ENCODE measurements at regions not wholly inside any gene's neighbourhood (a gene's known extent, or its start where the extent isn't known, plus 50 kb on each side); places are given as distances from the start of the nearest gene placed in this dataset.

DNA sequence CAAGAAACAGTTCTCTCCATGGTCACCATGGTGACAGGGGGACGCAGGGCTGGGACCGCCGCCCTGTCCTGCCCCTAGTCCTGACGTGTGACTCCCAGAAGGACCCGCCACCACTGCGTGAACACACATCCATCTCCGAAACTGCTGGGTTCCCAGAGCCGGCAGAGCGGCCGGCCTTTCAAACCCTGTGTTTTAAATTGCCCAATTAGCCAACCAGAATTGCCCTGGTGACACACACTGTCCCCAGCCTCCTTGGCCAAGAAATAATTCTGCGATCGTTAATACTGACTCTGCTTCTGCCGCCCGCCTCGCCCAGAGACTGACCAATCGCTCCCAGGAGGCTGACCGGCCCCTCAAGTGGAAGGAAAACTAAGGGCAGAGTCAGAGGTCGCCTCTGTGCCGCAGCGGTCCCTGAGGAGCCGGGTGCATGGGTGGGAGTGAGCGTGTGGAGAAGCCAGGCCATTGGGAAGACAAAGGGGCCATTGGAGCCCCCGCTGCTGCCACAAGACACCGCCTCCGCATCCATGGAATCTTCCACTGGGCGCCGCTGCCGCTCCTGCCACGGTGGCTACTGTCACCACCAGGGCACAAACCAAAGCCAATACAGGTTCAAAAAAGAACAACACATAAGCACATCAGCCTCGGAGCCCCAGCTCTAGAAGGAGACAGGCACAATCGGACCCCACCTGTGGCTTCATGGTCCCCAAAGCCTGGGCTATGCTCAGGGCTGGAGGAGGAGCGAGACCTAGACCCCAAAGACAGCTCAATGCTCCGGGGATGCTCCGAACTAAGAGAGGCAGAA lies 273.2 kb downstream of the NPHP4 start:
- TF ChIP-seq POLR2A (IDR thresholded peaks at IDR 0.05): no peak
- TF ChIP-seq, protein P1, sequence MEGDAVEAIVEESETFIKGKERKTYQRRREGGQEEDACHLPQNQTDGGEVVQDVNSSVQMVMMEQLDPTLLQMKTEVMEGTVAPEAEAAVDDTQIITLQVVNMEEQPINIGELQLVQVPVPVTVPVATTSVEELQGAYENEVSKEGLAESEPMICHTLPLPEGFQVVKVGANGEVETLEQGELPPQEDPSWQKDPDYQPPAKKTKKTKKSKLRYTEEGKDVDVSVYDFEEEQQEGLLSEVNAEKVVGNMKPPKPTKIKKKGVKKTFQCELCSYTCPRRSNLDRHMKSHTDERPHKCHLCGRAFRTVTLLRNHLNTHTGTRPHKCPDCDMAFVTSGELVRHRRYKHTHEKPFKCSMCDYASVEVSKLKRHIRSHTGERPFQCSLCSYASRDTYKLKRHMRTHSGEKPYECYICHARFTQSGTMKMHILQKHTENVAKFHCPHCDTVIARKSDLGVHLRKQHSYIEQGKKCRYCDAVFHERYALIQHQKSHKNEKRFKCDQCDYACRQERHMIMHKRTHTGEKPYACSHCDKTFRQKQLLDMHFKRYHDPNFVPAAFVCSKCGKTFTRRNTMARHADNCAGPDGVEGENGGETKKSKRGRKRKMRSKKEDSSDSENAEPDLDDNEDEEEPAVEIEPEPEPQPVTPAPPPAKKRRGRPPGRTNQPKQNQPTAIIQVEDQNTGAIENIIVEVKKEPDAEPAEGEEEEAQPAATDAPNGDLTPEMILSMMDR (IDR thresholded peaks at IDR 0.05): no peak
- TF ChIP-seq POLR2AphosphoS5 (IDR thresholded peaks at IDR 0.05): no peak

Measured in prostate gland (tissue), 2 donors.